ENCODE measurements at regions not wholly inside any gene's neighbourhood (a gene's known extent, or its start where the extent isn't known, plus 50 kb on each side); places are given as distances from the start of the nearest gene placed in this dataset.

- no peak for TF ChIP-seq USF1 (IDR thresholded peaks at IDR 0.05; ENCODE audit: borderline replicate concordance, low read depth)
- TF ChIP-seq CTCF (IDR thresholded peaks at IDR 0.05) = no peak
- no peak for TF ChIP-seq TAF1 (IDR thresholded peaks at IDR 0.05; ENCODE audit: borderline replicate concordance, low read depth, low read length)
- TF ChIP-seq MAX (IDR thresholded peaks at IDR 0.05; ENCODE audit: low read depth) = no peak
- TF ChIP-seq EP300 (IDR thresholded peaks at IDR 0.05; ENCODE audit: borderline replicate concordance in 1 of 2, low read depth in 1 of 2, low read length in 1 of 2) = no peak
- TF ChIP-seq POLR2AphosphoS5 (IDR thresholded peaks at IDR 0.05; ENCODE audit: low read depth, low read length) = no peak
- TF ChIP-seq ZBTB33 (IDR thresholded peaks at IDR 0.05; ENCODE audit: borderline replicate concordance, low read depth) = no peak
- TF ChIP-seq SIN3A (IDR thresholded peaks at IDR 0.05; ENCODE audit: borderline replicate concordance, low read depth, low read length) = no peak
- TF ChIP-seq NFIC (IDR thresholded peaks at IDR 0.05; ENCODE audit: borderline replicate concordance) = no peak
- no peak for TF ChIP-seq CHD2 (IDR thresholded peaks at IDR 0.05; ENCODE audit: low read length, partially characterized antibody)
- TF ChIP-seq SMC3 (IDR thresholded peaks at IDR 0.05; ENCODE audit: low read depth, low read length) = no peak
- no peak for TF ChIP-seq REST (IDR thresholded peaks at IDR 0.05; ENCODE audit: low read depth, low read length)
- TF ChIP-seq YY1 (IDR thresholded peaks at IDR 0.05; ENCODE audit: low read depth) = no peak
Observed at GRCh38 chr15:96107916-96108315, 222.6 kb upstream of the NR2F2 start.
